ENCODE measurements at regions not wholly inside any gene's neighbourhood (a gene's known extent, or its start where the extent isn't known, plus 50 kb on each side); places are given as distances from the start of the nearest gene placed in this dataset.

DNA sequence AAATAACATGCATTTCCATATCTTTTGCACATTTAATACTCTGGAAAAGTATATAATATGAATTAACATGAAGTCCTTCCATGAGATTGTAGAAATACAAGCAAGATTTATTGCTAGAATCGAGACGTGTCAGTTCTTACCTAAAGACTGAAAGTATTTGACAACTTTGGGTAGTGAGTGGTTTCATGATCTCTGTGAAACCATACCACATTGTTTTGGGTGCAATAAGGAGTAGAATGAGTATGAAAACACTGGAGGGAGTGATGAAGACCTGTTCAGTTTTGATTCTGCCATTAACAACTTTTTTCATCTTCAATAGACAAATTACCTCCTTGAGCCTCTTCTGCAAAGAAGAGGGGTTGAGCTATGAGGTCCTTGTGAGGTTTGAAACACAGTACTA is 133.7 kb downstream of the NUDT12 start:
- POLR2A ChIA-PET = interaction anchor here (0.5 kb wide), 1 partner anchor 46 kb away, joined by 3 read pairs; no protein-coding TSS in a partner anchor
- Mint-ChIP-seq H3K36me3 (ENCODE audit: insufficient read depth, unreplicated experiment) (no peaks in the 10 kb centered on the region), H3K27me3 (ENCODE audit: insufficient read depth, unreplicated experiment) (no peaks in the 10 kb centered on the region), H3K9me3 (ENCODE audit: unreplicated experiment) (no peaks in the 10 kb centered on the region), H3K4me1 (ENCODE audit: low read depth, unreplicated experiment) (no peaks in the 10 kb centered on the region), H3K27ac (ENCODE audit: unreplicated experiment) (no peak overlapping the region), H3K4me3 (ENCODE audit: unreplicated experiment) (no peak overlapping the region)
- TF ChIP-seq, protein P1, sequence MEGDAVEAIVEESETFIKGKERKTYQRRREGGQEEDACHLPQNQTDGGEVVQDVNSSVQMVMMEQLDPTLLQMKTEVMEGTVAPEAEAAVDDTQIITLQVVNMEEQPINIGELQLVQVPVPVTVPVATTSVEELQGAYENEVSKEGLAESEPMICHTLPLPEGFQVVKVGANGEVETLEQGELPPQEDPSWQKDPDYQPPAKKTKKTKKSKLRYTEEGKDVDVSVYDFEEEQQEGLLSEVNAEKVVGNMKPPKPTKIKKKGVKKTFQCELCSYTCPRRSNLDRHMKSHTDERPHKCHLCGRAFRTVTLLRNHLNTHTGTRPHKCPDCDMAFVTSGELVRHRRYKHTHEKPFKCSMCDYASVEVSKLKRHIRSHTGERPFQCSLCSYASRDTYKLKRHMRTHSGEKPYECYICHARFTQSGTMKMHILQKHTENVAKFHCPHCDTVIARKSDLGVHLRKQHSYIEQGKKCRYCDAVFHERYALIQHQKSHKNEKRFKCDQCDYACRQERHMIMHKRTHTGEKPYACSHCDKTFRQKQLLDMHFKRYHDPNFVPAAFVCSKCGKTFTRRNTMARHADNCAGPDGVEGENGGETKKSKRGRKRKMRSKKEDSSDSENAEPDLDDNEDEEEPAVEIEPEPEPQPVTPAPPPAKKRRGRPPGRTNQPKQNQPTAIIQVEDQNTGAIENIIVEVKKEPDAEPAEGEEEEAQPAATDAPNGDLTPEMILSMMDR (IDR thresholded peaks at IDR 0.05; ENCODE audit: insufficient read depth in 1 of 2, low read depth in 1 of 2, low read length in 1 of 2, severe bottlenecking in 1 of 2, unreplicated experiment in 1 of 2) = no peak
- CTCF ChIA-PET = no interaction called here
- Histone ChIP-seq H3K9me3 (no peaks in the 10 kb centered on the region), H3K4me1 (0 out of 2 replicates have a peak, but pooled peaks cover under 1% of the 10 kb centered on the region), H3K36me3 (ENCODE audit: control insufficient read depth, insufficient read depth, low read length) (no peaks in the 10 kb centered on the region), H3K4me3 (ENCODE audit: low read depth, low read length) (no peak overlapping the region), H3K27me3 (replicated peaks; ENCODE audit: control insufficient read depth, insufficient read depth, low read length) (no peaks in the 10 kb centered on the region)
- intact Hi-C loops (cut with micrococcal nuclease; ENCODE audit: unreplicated experiment) = loop anchor here (5.0 kb wide), 1 partner anchor 1767 kb away; no protein-coding TSS in a partner anchor
- DNase-seq = no peak
- no TSS peak for BruUV-seq (replicated peaks)

DNA sequence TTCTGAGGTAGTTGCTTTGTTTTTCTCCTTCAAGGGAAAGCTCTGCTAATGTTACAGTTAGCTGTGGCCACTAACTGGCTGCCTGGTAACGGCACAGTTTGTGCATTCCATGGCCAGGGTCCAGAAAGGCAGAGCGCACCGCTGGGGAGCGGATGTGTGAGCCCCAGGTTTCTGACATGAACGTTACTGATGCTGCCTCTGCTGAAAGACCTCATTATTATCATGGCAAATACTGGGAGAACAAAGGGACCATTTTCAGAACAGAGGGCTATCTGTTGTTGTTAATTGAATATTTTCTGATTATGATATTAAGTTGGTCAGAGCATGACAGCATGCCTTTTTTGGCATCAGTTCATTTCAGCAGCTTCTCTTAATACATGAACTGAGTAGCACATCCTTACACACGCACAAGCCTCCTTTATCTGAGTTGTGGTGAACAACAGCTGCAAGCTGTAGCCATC is 134.1 kb downstream of the NUDT12 start:
- ChIA-PET POLR2A (interaction anchor here (0.5 kb wide), 1 partner anchor 46 kb away, joined by 3 read pairs; no protein-coding TSS in a partner anchor), CTCF (no interaction called here)
- Mint-ChIP-seq H3K27me3 (ENCODE audit: insufficient read depth, unreplicated experiment) (no peaks in the 10 kb centered on the region), H3K4me1 (ENCODE audit: low read depth, unreplicated experiment) (no peaks in the 10 kb centered on the region), H3K27ac (ENCODE audit: unreplicated experiment) (no peak overlapping the region), H3K4me3 (ENCODE audit: unreplicated experiment) (no peak overlapping the region), H3K9me3 (ENCODE audit: unreplicated experiment) (no peaks in the 10 kb centered on the region), H3K36me3 (ENCODE audit: insufficient read depth, unreplicated experiment) (no peaks in the 10 kb centered on the region)
- BruUV-seq (replicated peaks) = no TSS peak
- no peak overlapping the region for H3K4me3 ChIP-seq (ENCODE audit: low read depth, low read length)
- H3K36me3 ChIP-seq (ENCODE audit: control insufficient read depth, insufficient read depth, low read length) = no peaks in the 10 kb centered on the region
- TF ChIP-seq, protein P1 (IDR thresholded peaks at IDR 0.05; ENCODE audit: insufficient read depth in 1 of 2, low read depth in 1 of 2, low read length in 1 of 2, severe bottlenecking in 1 of 2, unreplicated experiment in 1 of 2) = no peak
- no peaks in the 10 kb centered on the region for H3K27me3 ChIP-seq (replicated peaks; ENCODE audit: control insufficient read depth, insufficient read depth, low read length)
- DNase-seq = no peak
- intact Hi-C loops (cut with micrococcal nuclease; ENCODE audit: unreplicated experiment) = loop anchor here (5.0 kb wide), 1 partner anchor 1766 kb away; no protein-coding TSS in a partner anchor
- H3K9me3 ChIP-seq = no peaks in the 10 kb centered on the region
- H3K4me1 ChIP-seq = 0 out of 2 replicates have a peak, but pooled peaks cover 3% of the 10 kb centered on the region

DNA sequence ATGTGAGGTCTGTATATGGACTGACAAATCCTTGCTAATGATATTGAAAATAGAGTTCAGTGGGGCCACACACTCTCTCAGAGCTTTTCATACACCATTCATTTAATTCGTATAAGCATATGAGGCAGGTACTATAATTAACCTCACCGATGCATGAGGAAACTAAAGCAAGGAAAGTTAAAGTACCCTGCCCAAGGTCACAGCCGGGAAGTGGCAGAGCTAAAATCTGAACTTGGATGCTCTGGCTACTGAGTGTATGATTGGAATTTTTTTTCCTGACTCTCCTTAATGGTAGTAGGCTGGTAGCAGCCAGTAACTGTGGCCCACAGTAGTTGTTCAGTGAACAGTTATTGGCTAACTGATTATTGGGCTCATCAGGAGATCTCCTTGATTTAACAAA is 135.3 kb downstream of the NUDT12 start:
- H3K4me1 ChIP-seq = 0 out of 2 replicates have a peak, but pooled peaks cover 3% of the 10 kb centered on the region
- no peaks in the 10 kb centered on the region for H3K36me3 ChIP-seq (ENCODE audit: control insufficient read depth, insufficient read depth, low read length)
- TF ChIP-seq, protein P1 (IDR thresholded peaks at IDR 0.05; ENCODE audit: insufficient read depth in 1 of 2, low read depth in 1 of 2, low read length in 1 of 2, severe bottlenecking in 1 of 2, unreplicated experiment in 1 of 2) = no peak
- H3K9me3 Mint-ChIP-seq (ENCODE audit: unreplicated experiment) = no peaks in the 10 kb centered on the region
- BruUV-seq (replicated peaks) = no TSS peak
- no peak for DNase-seq
- H3K4me1 Mint-ChIP-seq (ENCODE audit: low read depth, unreplicated experiment) = no peaks in the 10 kb centered on the region
- no peak overlapping the region for H3K4me3 ChIP-seq (ENCODE audit: low read depth, low read length)
- ChIA-PET POLR2A (no interaction called here), CTCF (no interaction called here)
- intact Hi-C loops (cut with micrococcal nuclease; ENCODE audit: unreplicated experiment) = loop anchor here (5.0 kb wide), 1 partner anchor 1765 kb away; no protein-coding TSS in a partner anchor
- H3K27me3 Mint-ChIP-seq (ENCODE audit: insufficient read depth, unreplicated experiment) = no peaks in the 10 kb centered on the region
- H3K9me3 ChIP-seq = no peaks in the 10 kb centered on the region
- no peak overlapping the region for H3K4me3 Mint-ChIP-seq (ENCODE audit: unreplicated experiment)
- H3K36me3 Mint-ChIP-seq (ENCODE audit: insufficient read depth, unreplicated experiment) = no peaks in the 10 kb centered on the region
- H3K27ac Mint-ChIP-seq (ENCODE audit: unreplicated experiment) = no peak overlapping the region
- no peaks in the 10 kb centered on the region for H3K27me3 ChIP-seq (replicated peaks; ENCODE audit: control insufficient read depth, insufficient read depth, low read length)

Measured in Caco-2 (cell line).